Medulla oblongata (tissue), 1 donor: ENCODE measurements at regions not wholly inside any gene's neighbourhood (a gene's known extent, or its start where the extent isn't known, plus 50 kb on each side); places are given as distances from the start of the nearest gene placed in this dataset.

Experiments
- DNase-seq: peaks from one replicate; pipeline ENCODE4 v3.0.0-alpha.2; 2015; ENCODE audit errors: extremely low spot score

- no peak for DNase-seq
Measured at GRCh38 chr7:36006636-36007229, 146.3 kb upstream of the EEPD1 start.

- DNase-seq: no peak
Measured at GRCh38 chr7:36010656-36011587, 142.1 kb upstream of the EEPD1 start.

GRCh38 chr7:36011588-36011965 is 141.5 kb upstream of the EEPD1 start:
- no peak for DNase-seq

GRCh38 chr7:36013246-36014014 is 139.6 kb upstream of the EEPD1 start:
- DNase-seq: no peak

GRCh38 chr7:36014961-36015360 is 138.1 kb upstream of the EEPD1 start:
- no peak for DNase-seq

- DNase-seq: no peak
Measured at GRCh38 chr7:36015733-36016132, 137.3 kb upstream of the EEPD1 start.

GRCh38 chr7:36016648-36017047 is 136.4 kb upstream of the EEPD1 start:
- DNase-seq: no peak

GRCh38 chr7:36017111-36017510 is 135.9 kb upstream of the EEPD1 start:
- no peak for DNase-seq

- no peak for DNase-seq
Measured at GRCh38 chr7:36018816-36019484, 134.1 kb upstream of the EEPD1 start.

- no peak for DNase-seq
Measured at GRCh38 chr7:36019538-36019937, 133.5 kb upstream of the EEPD1 start.

GRCh38 chr7:36019980-36020379 is 133.1 kb upstream of the EEPD1 start:
- DNase-seq: no peak

GRCh38 chr7:36021367-36021766 is 131.7 kb upstream of the EEPD1 start:
- DNase-seq: no peak

GRCh38 chr7:36021917-36022550 is 131.0 kb upstream of the EEPD1 start:
- DNase-seq: peak; percentile 86

- no peak for DNase-seq
Measured at GRCh38 chr7:36023033-36023560, 130.0 kb upstream of the EEPD1 start.

GRCh38 chr7:36025190-36025589 is 127.9 kb upstream of the EEPD1 start:
- DNase-seq: no peak

GRCh38 chr7:36029311-36029710 is 123.7 kb upstream of the EEPD1 start:
- no peak for DNase-seq

GRCh38 chr7:36029853-36030515 is 123.1 kb upstream of the EEPD1 start:
- DNase-seq: no peak

GRCh38 chr7:36032361-36032818 is 120.7 kb upstream of the EEPD1 start:
- DNase-seq: peak; percentile 88

GRCh38 chr7:36034020-36034419 is 119.0 kb upstream of the EEPD1 start:
- DNase-seq: no peak

GRCh38 chr7:36035186-36035585 is 117.9 kb upstream of the EEPD1 start:
- DNase-seq: no peak

GRCh38 chr7:36036590-36036989 is 116.5 kb upstream of the EEPD1 start:
- no peak for DNase-seq
